ENCODE measurements at regions not wholly inside any gene's neighbourhood (a gene's known extent, or its start where the extent isn't known, plus 50 kb on each side); places are given as distances from the start of the nearest gene placed in this dataset.

GRCh38 chr5:82938901-82939725 is 138.1 kb downstream of the TMEM167A start:
- Histone ChIP-seq H3K14ac (ENCODE audit: insufficient read length) (no peak overlapping the region), H3K18ac (ENCODE audit: extremely low read depth, low read length) (no peak overlapping the region), H4K5ac (ENCODE audit: insufficient read length, low read depth, low read length) (no peak overlapping the region), H4K8ac (ENCODE audit: extremely low read depth, insufficient read depth, low read length) (no peak overlapping the region), H3K36me3 (ENCODE audit: control insufficient read depth in 2 of 4, insufficient read depth in 4 of 4, low read length in 3 of 4) (no peaks in the 10 kb centered on the region; a peak in 1 of 8 replicates), H3K9ac (replicated peaks in 1 of 4; ENCODE audit: extremely low read depth in 1 of 4, low read depth in 3 of 4, low read length in 3 of 4) (no peak overlapping the region), H3K27ac (ENCODE audit: low read depth, low read length) (no peak overlapping the region), H2BK120ac (replicated peaks; ENCODE audit: low read depth, low read length) (no peak overlapping the region), H4K91ac (replicated peaks; ENCODE audit: insufficient read length, low read length) (no peak overlapping the region), H2BK15ac (ENCODE audit: low read length) (no peak overlapping the region), H2BK5ac (ENCODE audit: low read depth, low read length) (no peak overlapping the region), H3K4ac (replicated peaks; ENCODE audit: insufficient read length, low read depth, low read length) (no peak overlapping the region), H3K4me2 (ENCODE audit: insufficient read depth in 1 of 2, low read depth in 2 of 2, low read length in 2 of 2) (no peak overlapping the region), H3K23ac (ENCODE audit: insufficient read length) (no peak overlapping the region), H3K79me2 (ENCODE audit: control insufficient read depth in 1 of 2, insufficient read depth in 2 of 2, low read length in 2 of 2) (no peaks in the 10 kb centered on the region), H3K27me3 (replicated peaks in 1 of 4; ENCODE audit: control insufficient read depth in 3 of 4, extremely low read depth in 1 of 4, insufficient read depth in 3 of 4, low read length in 3 of 4) (no peaks in the 10 kb centered on the region), H2BK12ac (ENCODE audit: low read depth, low read length) (no peak overlapping the region), H2AK5ac (ENCODE audit: low read depth, low read length) (no peak overlapping the region), H3K4me1 (replicated peaks in 1 of 4; ENCODE audit: control insufficient read depth in 3 of 4, insufficient read depth in 4 of 4, low read length in 3 of 4) (no peaks in the 10 kb centered on the region), H2AFZ (ENCODE audit: low read length) (no peak overlapping the region), H4K20me1 (replicated peaks in 1 of 2; ENCODE audit: control insufficient read depth in 1 of 2, insufficient read depth in 2 of 2, low read length in 2 of 2) (no peaks in the 10 kb centered on the region), H3K79me1 (ENCODE audit: low read depth, low read length) (no peaks in the 10 kb centered on the region), H3K56ac (replicated peaks; ENCODE audit: insufficient read length, low read depth, low read length) (no peak overlapping the region), H3K23me2 (ENCODE audit: low read depth, low read length) (no peaks in the 10 kb centered on the region), H3K4me3 (ENCODE audit: extremely low read depth in 1 of 4, insufficient read depth in 2 of 4, low read depth in 3 of 4, low read length in 4 of 4) (no peak overlapping the region), H3K9me3 (ENCODE audit: insufficient read depth in 2 of 2, low read depth in 1 of 2, low read length in 1 of 2) (peaks cover 3 to 6% of the 10 kb centered on the region in 2 experiments; a peak in 3 of 4 replicates), H2BK20ac (ENCODE audit: low read length) (no peak overlapping the region)
- TF ChIP-seq CBX8 (IDR thresholded peaks at IDR 0.05; ENCODE audit: borderline replicate concordance, low read depth, low read length) (no peak), RFX5 (IDR thresholded peaks at IDR 0.05; ENCODE audit: borderline replicate concordance, low read depth, low read length) (no peak), POLR2A (IDR thresholded peaks at IDR 0.05; ENCODE audit: control extremely low read depth in 1 of 2, low read depth in 2 of 2, low read length in 2 of 2) (no peak), SP1 (IDR thresholded peaks at IDR 0.05; ENCODE audit: low read depth, low read length) (no peak), CREB1 (IDR thresholded peaks at IDR 0.05) (no peak), POLR2AphosphoS5 (IDR thresholded peaks at IDR 0.05; ENCODE audit: low read depth, low read length) (no peak), SP2 (IDR thresholded peaks at IDR 0.05; ENCODE audit: low read length) (no peak), SRF (IDR thresholded peaks at IDR 0.05; ENCODE audit: low read depth, low read length) (no peak), BRCA1 (IDR thresholded peaks at IDR 0.05; ENCODE audit: low read depth, low read length) (no peak)
- FAIRE-seq (no peak), DNase-seq (ENCODE audit: low read depth in 1 of 2, low spot score in 2 of 2) (no peak)
- WGBS, 2 experiments (ENCODE audit: extremely low coverage in 1 of 2, insufficient coverage in 1 of 2, insufficient read length in 1 of 2, insufficient replicate concordance in 2 of 2, low coverage in 1 of 2, low lambda C conversion rate in 2 of 2, missing lambda C conversion rate in 1 of 2) = 64% methylated on average over 4 of the region's 4 CpGs; no CpG with 5 or more reads in 1 of the 2 experiments
- POLR2A ChIA-PET (ENCODE audit: partially characterized antibody) = no interaction called here
- CTCF ChIA-PET (ENCODE audit: partially characterized antibody) = interaction anchor here (0.9 to 1.2 kb wide), 3 partner anchors 16 to 69 kb away, joined by 3 to 4 read pairs (median 3); no protein-coding TSS in a partner anchor

All from H1 (cell line).